Thyroid gland (tissue), 4 donors: ENCODE measurements at regions not wholly inside any gene's neighbourhood (a gene's known extent, or its start where the extent isn't known, plus 50 kb on each side); places are given as distances from the start of the nearest gene placed in this dataset.
A peak's percentile ranks its signal among the peaks of the same experiment; 100 is the strongest.

ENCODE experiments used
- DNase-seq, 2 donors: peaks; one replicate each; pipeline ENCODE4 v3.0.0-alpha.2; 2019
- H3K27ac ChIP-seq, 3 donors: fragments of 200-600 bp; sonication (generic); 1 replicate in 2 of 3; 2 replicates in 1 of 3; pipeline ENCODE4 v1.5.1; 2016 to 2019; ENCODE audit warnings: mild to moderate bottlenecking in 1 of 3, moderate library complexity in 1 of 3
- H3K27me3 ChIP-seq: fragments of 200-600 bp; sonication (generic); one replicate; pipeline ENCODE4 v1.5.1; 2019
- H3K36me3 ChIP-seq, 2 donors: fragments of 200-600 bp; sonication (generic); one replicate each; pipeline ENCODE4 v1.5.1; 2016 to 2019
- H3K4me1 ChIP-seq, 2 donors: fragments of 200-600 bp; sonication (generic); one replicate each; pipeline ENCODE4 v1.5.1; 2017 to 2019
- H3K4me3 ChIP-seq, 3 donors: fragments of 200-600 bp; sonication (generic); replicated peaks in 1 of 3; 1 replicate in 2 of 3; 2 replicates in 1 of 3; pipeline ENCODE4 v1.5.1; 2016; ENCODE audit warnings: mild to moderate bottlenecking in 1 of 3
- H3K9me3 ChIP-seq: fragments of 200-600 bp; sonication (generic); one replicate; pipeline ENCODE4 v1.5.1; 2017
- POLR2A ChIP-seq, 2 donors: fragments of 450-650 bp; IDR thresholded peaks; one replicate each; pipeline ENCODE4 v1.6.1; 2017; ENCODE audit warnings: antibody characterized with exemption in 2 of 2, mild to moderate bottlenecking in 2 of 2, moderate library complexity in 1 of 2
- WGBS, 2 donors: methylation state at CpG; one replicate each; pipeline ENCODE4 v1.1.5; 2017; 5-methylcytosine and 5-hydroxymethylcytosine counted together
- intact Hi-C: fragments of 100-400 bp; cut with DNase I; formaldehyde crosslinking; loops from one replicate; pipeline ENCODE4 v1.15.1; 2023
- TF ChIP-seq, protein P1 (sequence below), 6 experiments: fragments of 200-600 bp in 3 of 6; fragments of 450-650 bp in 3 of 6; sonication (generic) in 3 of 6; IDR thresholded peaks; one replicate each; pipeline ENCODE4 v1.5.1; 2016 to 2019; ENCODE audit warnings: antibody characterized with exemption in 6 of 6, mild to moderate bottlenecking in 2 of 6, inconsistent platforms in 1 of 6, moderate library complexity in 1 of 6

- peak; percentile 66 to 81 for DNase-seq
- H3K4me1 ChIP-seq, result peaks cover 0 to 17% of the 10 kb centered on the region in 2 donors
- 19 to 27% methylated on average over 1 of the region's 1 CpG for WGBS, 2 donors
- no peaks in the 10 kb centered on the region for H3K9me3 ChIP-seq
- no peaks in the 10 kb centered on the region for H3K27me3 ChIP-seq
- no peaks in the 10 kb centered on the region for H3K36me3 ChIP-seq
- peak overlapping the region in 1 of 3 donors; percentile 17 for H3K27ac ChIP-seq
- H3K4me3 ChIP-seq, result no peak overlapping the region
- intact Hi-C loops, result no loop called here
- TF ChIP-seq POLR2A (IDR thresholded peaks at IDR 0.05), result no peak
- TF ChIP-seq, protein P1, sequence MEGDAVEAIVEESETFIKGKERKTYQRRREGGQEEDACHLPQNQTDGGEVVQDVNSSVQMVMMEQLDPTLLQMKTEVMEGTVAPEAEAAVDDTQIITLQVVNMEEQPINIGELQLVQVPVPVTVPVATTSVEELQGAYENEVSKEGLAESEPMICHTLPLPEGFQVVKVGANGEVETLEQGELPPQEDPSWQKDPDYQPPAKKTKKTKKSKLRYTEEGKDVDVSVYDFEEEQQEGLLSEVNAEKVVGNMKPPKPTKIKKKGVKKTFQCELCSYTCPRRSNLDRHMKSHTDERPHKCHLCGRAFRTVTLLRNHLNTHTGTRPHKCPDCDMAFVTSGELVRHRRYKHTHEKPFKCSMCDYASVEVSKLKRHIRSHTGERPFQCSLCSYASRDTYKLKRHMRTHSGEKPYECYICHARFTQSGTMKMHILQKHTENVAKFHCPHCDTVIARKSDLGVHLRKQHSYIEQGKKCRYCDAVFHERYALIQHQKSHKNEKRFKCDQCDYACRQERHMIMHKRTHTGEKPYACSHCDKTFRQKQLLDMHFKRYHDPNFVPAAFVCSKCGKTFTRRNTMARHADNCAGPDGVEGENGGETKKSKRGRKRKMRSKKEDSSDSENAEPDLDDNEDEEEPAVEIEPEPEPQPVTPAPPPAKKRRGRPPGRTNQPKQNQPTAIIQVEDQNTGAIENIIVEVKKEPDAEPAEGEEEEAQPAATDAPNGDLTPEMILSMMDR (IDR thresholded peaks at IDR 0.05), result no peak
Observed at GRCh38 chr6:11346516-11346915, 114.0 kb upstream of the NEDD9 start.

- Histone ChIP-seq H3K27ac (no peak overlapping the region), H3K36me3 (no peaks in the 10 kb centered on the region), H3K4me1 (peaks cover 0 to 17% of the 10 kb centered on the region in 2 donors), H3K4me3 (no peak overlapping the region), H3K9me3 (no peaks in the 10 kb centered on the region), H3K27me3 (no peaks in the 10 kb centered on the region)
- no peak for DNase-seq
- WGBS, 2 donors, result 94 to 98% methylated on average over 5 of the region's 5 CpGs
- no peak for TF ChIP-seq POLR2A (IDR thresholded peaks at IDR 0.05)
- TF ChIP-seq, protein P1 (IDR thresholded peaks at IDR 0.05), result no peak
- intact Hi-C loops, result no loop called here
Observed at GRCh38 chr6:11345536-11345935, 113.1 kb upstream of the NEDD9 start.

- 67 to 79% methylated on average over 6 of the region's 6 CpGs for WGBS, 2 donors
- no peak for TF ChIP-seq POLR2A (IDR thresholded peaks at IDR 0.05)
- TF ChIP-seq, protein P1 (IDR thresholded peaks at IDR 0.05), result no peak
Observed at GRCh38 chr6:11343963-11344723, 111.7 kb upstream of the NEDD9 start.

DNA sequence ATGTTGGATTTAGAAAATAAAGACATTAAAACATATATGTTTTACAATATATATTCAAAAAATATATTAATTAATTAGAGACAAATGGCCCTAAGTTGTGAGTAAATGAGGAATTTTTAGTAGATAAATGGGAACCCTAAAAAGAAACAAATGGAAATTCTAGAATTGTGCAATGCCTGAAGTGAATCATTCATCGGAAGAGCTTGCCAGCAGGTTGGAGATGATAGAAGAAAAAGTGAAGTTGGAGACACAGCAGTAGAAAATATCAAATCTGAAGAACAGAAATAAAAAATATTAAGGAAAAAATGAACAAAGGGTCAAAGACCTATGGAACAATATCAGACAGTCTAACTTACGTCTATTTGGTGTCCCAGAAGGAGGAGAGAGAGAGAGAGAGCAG is 109.4 kb upstream of the NEDD9 start:
- no peak for TF ChIP-seq POLR2A (IDR thresholded peaks at IDR 0.05)
- TF ChIP-seq, protein P1 (IDR thresholded peaks at IDR 0.05), result no peak
- Histone ChIP-seq H3K36me3 (no peaks in the 10 kb centered on the region), H3K27me3 (no peaks in the 10 kb centered on the region), H3K9me3 (no peaks in the 10 kb centered on the region), H3K4me3 (no peak overlapping the region), H3K4me1 (peaks cover 0 to 17% of the 10 kb centered on the region in 2 donors), H3K27ac (no peak overlapping the region)
- DNase-seq, result no peak
- intact Hi-C loops, result no loop called here
- 78 to 86% methylated on average over 2 of the region's 2 CpGs for WGBS, 2 donors

More at GRCh38 chr6:11343963-11344723, 111.7 kb upstream of the NEDD9 start:
- H3K36me3 ChIP-seq, result no peaks in the 10 kb centered on the region
- H3K4me3 ChIP-seq, result no peak overlapping the region
- H3K4me1 ChIP-seq, result peaks cover 0 to 17% of the 10 kb centered on the region in 2 donors
- intact Hi-C loops, result no loop called here
- no peaks in the 10 kb centered on the region for H3K27me3 ChIP-seq
- DNase-seq, result no peak
- H3K9me3 ChIP-seq, result no peaks in the 10 kb centered on the region
- H3K27ac ChIP-seq, result no peak overlapping the region

DNA sequence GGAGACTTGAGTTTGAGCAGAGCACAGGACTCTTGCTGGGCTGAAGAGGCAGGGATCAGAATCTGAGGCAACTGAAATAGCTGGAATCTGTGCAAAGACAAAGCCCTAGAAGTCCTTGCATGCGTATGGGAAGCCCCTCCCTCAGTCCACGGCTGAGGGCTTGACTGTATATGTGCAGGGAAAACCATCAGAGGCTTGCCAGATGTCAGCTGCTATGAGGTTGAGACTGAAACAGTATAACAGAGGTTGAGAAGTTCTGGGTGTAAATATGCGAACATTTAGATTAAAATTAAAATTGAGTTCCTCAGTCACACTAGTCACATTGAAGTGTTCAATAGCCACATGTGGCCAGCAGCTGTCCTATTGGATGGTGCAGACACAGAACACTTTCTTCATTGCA is 108.8 kb upstream of the NEDD9 start:
- Histone ChIP-seq H3K4me3 (no peak overlapping the region), H3K4me1 (peaks cover 0 to 15% of the 10 kb centered on the region in 2 donors), H3K36me3 (no peaks in the 10 kb centered on the region), H3K27ac (no peak overlapping the region), H3K9me3 (no peaks in the 10 kb centered on the region), H3K27me3 (no peaks in the 10 kb centered on the region)
- intact Hi-C loops, result no loop called here
- DNase-seq, result no peak
- 88 to 95% methylated on average over 3 of the region's 3 CpGs for WGBS, 2 donors
- TF ChIP-seq, protein P1 (IDR thresholded peaks at IDR 0.05), result no peak
- no peak for TF ChIP-seq POLR2A (IDR thresholded peaks at IDR 0.05)
